Subcutaneous abdominal adipose tissue (tissue), 5 donors: ENCODE measurements at regions not wholly inside any gene's neighbourhood (a gene's known extent, or its start where the extent isn't known, plus 50 kb on each side); places are given as distances from the start of the nearest gene placed in this dataset.

Experiments used
- H3K27ac ChIP-seq: one replicate; pipeline ENCODE4 v1.7.0; 2013; ENCODE audit warnings: low read depth, mild to moderate bottlenecking, inconsistent platforms, low read length, moderate library complexity
- H3K27me3 ChIP-seq, 5 donors: one replicate each; pipeline ENCODE4 v1.7.0; 2013; ENCODE audit warnings: low read length in 5 of 5, inconsistent platforms in 1 of 5; ENCODE audit not compliant: control insufficient read depth in 5 of 5, insufficient read depth in 4 of 5
- H3K36me3 ChIP-seq, 5 donors: one replicate each; pipeline ENCODE4 v1.7.0; 2013; ENCODE audit warnings: low read length in 5 of 5; ENCODE audit not compliant: control insufficient read depth in 5 of 5, insufficient read depth in 5 of 5
- H3K4me1 ChIP-seq, 5 donors: one replicate each; pipeline ENCODE4 v1.7.0; 2013; ENCODE audit warnings: low read length in 5 of 5, mild to moderate bottlenecking in 3 of 5, moderate library complexity in 1 of 5; ENCODE audit not compliant: control insufficient read depth in 5 of 5, insufficient read depth in 5 of 5
- H3K4me3 ChIP-seq, 5 donors: one replicate each; pipeline ENCODE4 v1.7.0; 2013; ENCODE audit warnings: low read length in 5 of 5, low read depth in 1 of 5
- H3K9ac ChIP-seq, 5 donors: one replicate each; pipeline ENCODE4 v1.7.0; 2013; ENCODE audit warnings: low read length in 5 of 5, mild to moderate bottlenecking in 4 of 5, moderate library complexity in 3 of 5
- H3K9me3 ChIP-seq, 5 donors: one replicate each; pipeline ENCODE4 v1.7.0; 2013; ENCODE audit warnings: low read length in 5 of 5; ENCODE audit not compliant: control insufficient read depth in 5 of 5
- donor health status: healthy.
- donor health status: healthy.
- donor health status: healthy.
- donor health status: healthy.
- donor health status: healthy.

GRCh38 chr11:15617126-15617525 is 502.4 kb downstream of the INSC start:
- H3K27me3 ChIP-seq: peaks cover 0 to 4% (median 1%) of the 10 kb centered on the region in 5 donors
- H3K4me3 ChIP-seq: no peak overlapping the region
- no peak overlapping the region for H3K9ac ChIP-seq
- no peaks in the 10 kb centered on the region for H3K36me3 ChIP-seq
- H3K4me1 ChIP-seq: no peaks in the 10 kb centered on the region
- no peak overlapping the region for H3K27ac ChIP-seq
- no peaks in the 10 kb centered on the region for H3K9me3 ChIP-seq

GRCh38 chr11:15618583-15619032 is 503.9 kb downstream of the INSC start:
- H3K27ac ChIP-seq: no peak overlapping the region
- peaks cover 0 to 12% (median 4%) of the 10 kb centered on the region in 5 donors for H3K27me3 ChIP-seq
- H3K36me3 ChIP-seq: no peaks in the 10 kb centered on the region
- no peaks in the 10 kb centered on the region for H3K4me1 ChIP-seq
- H3K4me3 ChIP-seq: no peak overlapping the region
- no peaks in the 10 kb centered on the region for H3K9me3 ChIP-seq
- H3K9ac ChIP-seq: no peak overlapping the region

GRCh38 chr11:15621565-15621964 is 506.8 kb downstream of the INSC start:
- Histone ChIP-seq H3K4me1 (no peaks in the 10 kb centered on the region), H3K4me3 (no peak overlapping the region), H3K9ac (no peak overlapping the region), H3K36me3 (no peaks in the 10 kb centered on the region), H3K27ac (no peak overlapping the region), H3K27me3 (peaks cover 0 to 12% (median 4%) of the 10 kb centered on the region in 5 donors), H3K9me3 (no peaks in the 10 kb centered on the region)

- H3K27me3 ChIP-seq: peaks cover 0 to 15% (median 4%) of the 10 kb centered on the region in 5 donors
- H3K27ac ChIP-seq: no peak overlapping the region
- no peak overlapping the region for H3K4me3 ChIP-seq
- H3K4me1 ChIP-seq: no peaks in the 10 kb centered on the region
- H3K9ac ChIP-seq: no peak overlapping the region
- no peaks in the 10 kb centered on the region for H3K9me3 ChIP-seq
- no peaks in the 10 kb centered on the region for H3K36me3 ChIP-seq
These were observed 507.6 kb downstream of the INSC start for GRCh38 chr11:15622231-15622890.

- no peak overlapping the region for H3K27ac ChIP-seq
- H3K4me3 ChIP-seq: no peak overlapping the region
- no peaks in the 10 kb centered on the region for H3K4me1 ChIP-seq
These were observed 510.0 kb downstream of the INSC start for GRCh38 chr11:15624701-15625100.

GRCh38 chr11:15625691-15626090 is 511.0 kb downstream of the INSC start:
- Histone ChIP-seq H3K9ac (no peak overlapping the region), H3K9me3 (no peaks in the 10 kb centered on the region), H3K4me3 (no peak overlapping the region), H3K27me3 (peaks cover 0 to 15% (median 4%) of the 10 kb centered on the region in 5 donors), H3K27ac (no peak overlapping the region), H3K36me3 (no peaks in the 10 kb centered on the region), H3K4me1 (no peaks in the 10 kb centered on the region)

More at GRCh38 chr11:15624701-15625100, 510.0 kb downstream of the INSC start:
- Histone ChIP-seq H3K36me3 (no peaks in the 10 kb centered on the region), H3K27me3 (peaks cover 0 to 15% (median 4%) of the 10 kb centered on the region in 5 donors), H3K9me3 (no peaks in the 10 kb centered on the region), H3K9ac (no peak overlapping the region)

- Histone ChIP-seq H3K9me3 (no peaks in the 10 kb centered on the region), H3K27ac (no peak overlapping the region), H3K4me1 (no peaks in the 10 kb centered on the region), H3K27me3 (peaks cover 0 to 8% (median 2%) of the 10 kb centered on the region in 5 donors), H3K36me3 (no peaks in the 10 kb centered on the region), H3K9ac (no peak overlapping the region), H3K4me3 (no peak overlapping the region)
These were observed 512.8 kb downstream of the INSC start for GRCh38 chr11:15627560-15627959.

GRCh38 chr11:15629690-15630321 is 515.1 kb downstream of the INSC start:
- Histone ChIP-seq H3K4me3 (no peak overlapping the region), H3K27me3 (peaks cover 0 to 3% (median 0%) of the 10 kb centered on the region in 5 donors), H3K9me3 (no peaks in the 10 kb centered on the region), H3K27ac (no peak overlapping the region), H3K36me3 (no peaks in the 10 kb centered on the region), H3K9ac (no peak overlapping the region), H3K4me1 (no peaks in the 10 kb centered on the region)

GRCh38 chr11:15630896-15631295 is 516.2 kb downstream of the INSC start:
- H3K4me1 ChIP-seq: no peaks in the 10 kb centered on the region
- no peak overlapping the region for H3K4me3 ChIP-seq
- no peaks in the 10 kb centered on the region for H3K9me3 ChIP-seq
- no peaks in the 10 kb centered on the region for H3K36me3 ChIP-seq
- no peak overlapping the region for H3K9ac ChIP-seq
- H3K27me3 ChIP-seq: peaks cover 0 to 3% (median 0%) of the 10 kb centered on the region in 5 donors
- H3K27ac ChIP-seq: no peak overlapping the region

GRCh38 chr11:15635521-15635920 is 520.8 kb downstream of the INSC start:
- H3K36me3 ChIP-seq: no peaks in the 10 kb centered on the region
- peaks cover 0 to 3% (median 0%) of the 10 kb centered on the region in 5 donors for H3K4me1 ChIP-seq
- no peak overlapping the region for H3K27ac ChIP-seq
- peaks cover 0 to 8% (median 0%) of the 10 kb centered on the region in 5 donors for H3K9me3 ChIP-seq
- H3K4me3 ChIP-seq: no peak overlapping the region
- no peak overlapping the region for H3K9ac ChIP-seq
- no peaks in the 10 kb centered on the region for H3K27me3 ChIP-seq
